HG03280 (cell line): ENCODE measurements at regions not wholly inside any gene's neighbourhood (a gene's known extent, or its start where the extent isn't known, plus 50 kb on each side); places are given as distances from the start of the nearest gene placed in this dataset.
"Not testable (repeated sequence)": the region's sequence is repeated elsewhere in the genome, so short reads cannot be mapped to it uniquely, and the experiment has no call there.

Source experiments
- ATAC-seq: cut with Tn5 transposase; IDR thresholded peaks from one replicate; pipeline ENCODE4 v1.9.1; 2021; ENCODE audit warnings: mild to moderate bottlenecking, moderate library complexity; ENCODE audit not compliant: unreplicated experiment

DNA sequence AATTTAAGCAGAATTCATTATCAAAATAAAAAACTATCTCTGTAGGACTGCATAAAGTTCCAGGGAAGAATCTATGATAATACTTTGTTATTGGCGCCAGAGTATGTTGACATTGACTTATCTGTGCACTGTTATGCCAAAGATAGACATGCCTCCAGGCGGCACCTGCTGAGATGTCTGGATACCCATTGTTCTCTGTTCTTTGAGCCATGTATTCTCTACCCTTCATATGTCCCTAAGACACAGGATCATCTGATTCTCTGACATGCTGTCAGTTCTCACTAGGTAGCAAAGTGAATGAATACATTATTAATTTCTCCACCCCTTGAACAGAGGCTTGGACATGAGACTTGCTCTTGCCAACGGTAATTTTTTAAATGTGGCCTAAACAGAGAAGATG, 517.8 kb upstream of the SLITRK5 start:
- no peak for ATAC-seq

DNA sequence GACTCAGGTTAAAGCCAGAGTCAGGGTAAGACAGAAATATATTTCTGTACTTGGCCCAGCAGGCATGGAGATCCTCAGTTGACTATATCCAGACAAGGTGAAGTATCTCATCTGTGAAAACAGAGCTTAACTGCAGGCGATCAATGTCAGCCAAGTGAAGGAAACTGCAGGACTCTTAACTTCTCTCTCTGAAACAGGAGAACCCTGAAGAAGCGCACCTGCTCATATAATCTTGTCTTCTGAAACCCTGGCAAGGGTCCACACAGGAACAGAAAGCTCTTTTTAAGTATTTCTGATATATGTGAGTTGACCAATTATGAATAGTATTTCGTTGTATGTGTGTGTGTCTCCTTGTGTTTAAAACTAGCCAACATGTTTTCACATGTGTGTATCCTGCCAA, 504.8 kb upstream of the SLITRK5 start:
- ATAC-seq: no peak

- no peak for ATAC-seq
Measured at GRCh38 chr13:87168390-87168789, 502.8 kb upstream of the SLITRK5 start.

GRCh38 chr13:87169337-87169736, 501.8 kb upstream of the SLITRK5 start:
- no peak for ATAC-seq

GRCh38 chr13:87172166-87172835, 498.9 kb upstream of the SLITRK5 start:
- ATAC-seq: no peak

DNA sequence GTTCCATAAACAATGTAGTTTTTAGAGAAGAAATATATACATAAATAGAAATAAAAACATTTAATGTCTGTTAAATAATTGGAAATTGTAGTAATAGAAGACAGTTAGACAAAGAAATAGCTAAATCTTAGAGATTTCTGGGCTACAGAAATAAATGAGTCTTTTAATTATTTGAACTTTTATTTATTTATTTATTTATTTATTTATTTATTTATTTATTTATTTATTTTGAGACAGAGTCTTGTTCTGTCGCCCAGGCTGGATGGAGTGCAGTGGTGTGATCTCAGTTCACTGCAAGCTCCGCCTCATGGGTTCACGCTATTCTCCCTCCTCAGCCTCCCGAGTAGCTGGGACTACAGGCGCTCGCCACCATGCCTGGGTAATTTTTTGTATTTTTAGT, 486.0 kb upstream of the SLITRK5 start:
- ATAC-seq: not testable (repeated sequence)

DNA sequence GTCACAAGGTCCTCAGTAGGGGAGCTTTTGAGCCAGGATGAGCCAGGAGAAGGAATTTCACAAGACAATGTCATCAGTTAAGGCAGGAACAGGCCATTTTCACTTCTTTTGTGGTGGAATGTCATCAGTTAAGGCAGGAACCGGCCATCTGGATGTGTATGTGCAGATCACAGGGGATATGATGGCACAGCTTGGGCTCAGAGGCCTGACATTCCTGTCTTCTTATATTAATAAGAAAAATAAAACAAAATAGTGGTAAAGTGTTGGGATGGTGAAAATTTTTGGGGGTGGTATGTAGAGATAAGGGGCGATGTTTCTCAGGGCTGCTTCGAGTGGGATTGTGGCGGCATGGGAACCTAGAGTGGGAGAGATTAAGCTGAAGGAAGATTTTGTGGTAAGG, 484.5 kb upstream of the SLITRK5 start:
- not testable (repeated sequence) for ATAC-seq

GRCh38 chr13:87191485-87191884, 479.7 kb upstream of the SLITRK5 start:
- not testable (repeated sequence) for ATAC-seq

DNA sequence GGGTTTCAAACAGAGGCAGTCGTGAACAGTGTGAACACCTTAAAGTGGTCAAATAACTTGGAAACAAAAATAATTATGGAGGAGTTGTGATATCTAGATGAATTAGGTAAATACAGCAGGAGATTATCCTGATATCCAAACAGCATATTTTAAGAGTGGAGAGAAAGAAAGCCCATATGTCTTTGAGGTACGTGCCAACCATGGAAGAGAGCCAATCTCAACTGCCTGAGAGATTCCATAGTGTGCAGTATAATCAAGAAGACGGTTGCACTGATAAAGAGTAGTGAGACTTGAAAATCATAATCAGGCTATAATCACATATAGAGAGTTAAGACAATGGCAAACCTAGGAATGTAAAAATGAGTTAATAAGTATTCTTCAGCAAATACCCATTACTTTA, 472.8 kb upstream of the SLITRK5 start:
- no peak for ATAC-seq

- no peak for ATAC-seq
Measured at GRCh38 chr13:87206708-87207107, 464.5 kb upstream of the SLITRK5 start.

- ATAC-seq: no peak
Measured at GRCh38 chr13:87207280-87208003, 463.7 kb upstream of the SLITRK5 start.

DNA sequence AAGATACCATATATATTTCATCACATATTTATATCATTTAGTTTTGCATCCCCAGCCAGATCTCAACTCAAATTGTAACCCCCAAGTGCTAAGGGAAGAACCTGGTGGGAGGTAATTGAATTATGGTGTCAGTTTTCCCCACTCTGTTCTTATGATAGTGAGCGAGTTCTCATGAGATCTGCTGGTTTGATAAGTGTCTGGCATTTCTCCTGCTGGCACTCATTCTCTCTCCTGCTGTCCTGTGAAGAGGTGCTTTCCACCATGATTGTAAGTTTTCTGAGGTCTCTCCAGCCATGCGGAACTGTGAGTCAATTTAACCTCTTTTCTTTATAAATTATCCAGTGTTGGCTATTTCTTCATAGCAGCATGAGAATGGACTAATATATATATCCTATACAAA, 462.5 kb upstream of the SLITRK5 start:
- ATAC-seq: no peak

DNA sequence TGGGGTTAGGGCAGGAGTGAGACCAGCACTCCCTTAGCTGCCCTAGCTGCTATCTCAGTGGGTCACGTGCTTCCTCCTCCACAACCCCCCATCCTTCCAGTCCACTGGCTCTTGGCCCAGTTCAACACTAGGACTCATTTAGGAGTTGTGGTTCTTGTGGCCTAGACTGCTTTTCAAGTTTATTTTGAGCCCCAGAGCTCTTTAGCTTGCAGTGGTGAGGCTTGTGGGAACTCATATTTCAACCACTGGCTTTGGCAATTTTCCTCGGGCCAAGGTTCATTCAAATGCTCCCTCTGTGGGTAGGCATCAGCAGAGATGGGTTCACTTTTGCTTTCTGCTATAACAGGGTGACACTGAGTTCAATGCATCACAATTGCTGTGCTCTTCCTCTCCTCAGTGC, 436.2 kb upstream of the SLITRK5 start:
- ATAC-seq: no peak

DNA sequence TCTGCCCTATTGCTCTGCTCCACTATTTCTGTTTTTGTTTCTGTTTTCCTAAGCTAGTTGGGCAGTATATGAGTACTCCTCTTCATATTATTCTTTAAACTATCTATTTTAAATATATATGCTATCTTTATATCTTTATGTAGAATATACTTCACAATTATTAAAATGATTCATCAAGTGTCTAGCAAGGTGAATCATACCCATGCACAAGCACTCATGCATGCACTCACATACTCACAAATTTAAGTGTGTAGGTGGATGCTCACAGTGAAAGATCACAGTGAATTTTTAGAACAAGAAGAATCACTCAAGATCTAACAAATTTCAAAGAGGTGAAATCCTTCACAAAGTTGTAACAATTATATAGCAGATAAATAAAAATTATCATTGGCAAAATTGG, 435.6 kb upstream of the SLITRK5 start:
- ATAC-seq: no peak

- no peak for ATAC-seq
Measured at GRCh38 chr13:87244256-87244890, 426.8 kb upstream of the SLITRK5 start.

DNA sequence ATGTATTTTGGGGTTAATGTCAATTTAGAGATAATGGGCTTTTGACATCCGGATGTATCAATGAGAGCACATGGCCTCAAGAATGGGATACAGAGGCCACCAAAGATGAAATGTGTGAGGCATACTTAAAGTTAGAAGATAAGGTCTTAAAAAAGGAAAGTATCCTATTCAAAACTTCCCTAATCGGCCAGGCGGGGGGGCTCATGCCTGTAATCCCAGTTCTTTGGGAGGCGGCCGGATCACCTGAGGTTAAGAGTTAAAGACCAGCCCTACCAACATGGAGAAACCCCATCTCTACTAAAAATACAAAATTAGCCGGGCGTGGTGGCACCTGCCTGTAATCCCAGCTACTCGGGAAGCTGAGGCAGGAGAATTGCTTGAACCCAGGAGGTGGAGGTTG, 421.3 kb upstream of the SLITRK5 start:
- ATAC-seq: not testable (repeated sequence)

DNA sequence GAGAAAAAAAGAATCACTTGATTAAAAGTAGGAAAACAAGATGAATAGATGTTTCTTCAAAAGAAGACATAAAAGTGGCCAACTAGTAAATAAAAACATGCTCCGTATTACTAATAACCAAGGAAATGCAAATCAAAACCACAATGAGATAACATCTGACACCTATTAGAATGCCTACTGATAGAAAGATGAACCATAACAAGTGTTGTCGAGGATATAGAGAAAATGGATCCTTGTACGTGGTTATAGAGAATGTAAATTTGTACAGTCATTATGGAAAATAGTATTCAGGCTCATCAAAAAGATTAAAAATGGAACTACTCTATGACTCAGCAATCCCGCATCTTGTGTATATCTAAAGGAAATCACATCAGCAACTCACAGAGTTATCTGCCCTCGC, 415.8 kb upstream of the SLITRK5 start:
- ATAC-seq: no peak

DNA sequence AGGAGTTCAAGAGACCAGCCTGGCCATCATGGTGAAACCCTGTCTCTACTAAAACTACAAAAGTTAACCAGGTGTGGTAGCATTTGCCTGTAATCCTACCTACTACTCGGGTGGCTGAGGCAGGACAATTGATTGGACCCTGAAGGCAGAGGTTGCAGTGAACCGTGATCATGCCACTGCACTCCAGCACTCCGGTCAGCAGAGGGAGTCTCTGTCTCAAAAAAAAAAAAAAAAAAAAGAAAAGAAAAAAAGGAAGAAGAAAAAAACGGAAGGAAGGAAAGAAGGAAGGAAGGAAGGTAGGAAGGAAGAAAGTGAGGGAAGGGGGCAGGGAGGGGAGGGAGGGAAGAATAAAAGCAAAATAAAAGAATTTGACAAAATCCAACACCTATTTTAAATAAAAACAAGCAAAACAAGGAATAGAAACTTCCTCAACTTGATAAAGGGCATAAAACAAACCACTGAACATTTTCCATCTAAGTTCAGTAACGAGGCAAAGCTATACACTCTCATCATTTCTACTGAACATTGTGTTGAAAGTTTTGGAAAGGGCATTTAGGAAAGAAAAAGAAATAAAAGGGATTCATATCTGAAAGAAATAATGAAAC, 411.6 kb upstream of the SLITRK5 start:
- ATAC-seq: no peak

DNA sequence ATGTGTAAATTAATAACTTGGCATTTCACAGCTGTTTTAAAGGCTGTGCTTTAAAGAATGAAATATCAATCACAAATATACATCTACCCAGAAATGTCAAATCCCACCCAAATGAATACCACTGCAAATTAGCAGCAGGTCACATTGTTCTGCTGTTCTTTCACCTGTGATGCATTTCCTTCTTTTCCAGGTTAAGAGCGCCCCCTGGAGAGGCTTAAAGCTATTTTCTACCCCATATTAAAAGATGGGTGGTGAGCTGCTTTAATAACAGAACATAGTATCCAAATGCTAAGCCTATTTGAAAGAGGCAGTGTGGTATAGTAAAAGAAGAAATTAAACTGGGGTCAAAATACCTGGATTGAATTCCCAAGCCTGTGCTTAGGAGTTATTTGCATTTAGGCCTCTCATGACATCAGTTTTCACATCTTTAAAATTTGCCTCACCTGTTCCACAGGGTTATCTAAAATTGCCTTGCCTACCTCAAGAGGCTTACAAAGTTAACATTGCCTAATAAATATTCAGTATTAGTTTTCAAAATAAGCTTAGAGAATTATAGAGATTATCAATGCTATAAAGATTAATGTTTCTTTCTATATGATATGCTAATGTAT, 396.9 kb upstream of the SLITRK5 start:
- ATAC-seq: no peak

- no peak for ATAC-seq
Measured at GRCh38 chr13:87280139-87280538, 391.0 kb upstream of the SLITRK5 start.

DNA sequence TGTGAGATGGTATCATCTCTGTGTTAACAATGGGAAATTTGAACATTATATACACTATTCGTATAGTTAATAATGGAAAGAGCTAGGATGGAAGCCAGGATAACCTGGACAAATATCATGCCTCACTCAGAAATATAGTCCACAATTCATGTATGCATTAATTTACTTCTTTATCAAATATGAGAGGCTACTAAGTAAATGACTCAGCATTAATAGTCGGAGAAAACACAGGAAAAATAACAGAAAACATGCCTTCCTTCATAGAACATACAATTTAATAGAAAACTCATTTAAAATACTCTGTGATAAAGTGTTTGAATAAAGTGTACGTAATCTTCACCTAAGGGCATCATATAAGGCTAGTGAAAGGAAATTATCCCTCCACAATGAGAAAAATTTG, 383.4 kb upstream of the SLITRK5 start:
- ATAC-seq: no peak
